ENCODE measurements at regions not wholly inside any gene's neighbourhood (a gene's known extent, or its start where the extent isn't known, plus 50 kb on each side); places are given as distances from the start of the nearest gene placed in this dataset.

DNA sequence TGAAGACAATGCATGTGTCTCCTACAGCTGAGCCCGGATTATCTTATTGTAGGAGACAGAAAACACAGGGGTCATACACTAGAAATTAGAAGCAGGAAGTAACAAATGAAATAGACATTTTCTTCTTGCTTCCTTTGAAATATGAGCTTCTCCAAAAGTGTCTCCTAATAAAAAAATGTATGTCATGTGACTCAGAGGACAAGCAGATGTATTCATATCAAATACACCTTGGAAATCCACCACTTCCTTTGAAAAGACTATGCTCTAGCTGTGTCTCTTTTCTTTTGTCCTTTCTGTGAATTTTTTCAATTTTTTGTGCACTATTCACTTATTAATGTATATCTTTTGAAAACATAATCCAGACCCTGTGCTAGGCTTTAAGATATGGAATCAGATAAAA lies 1906.2 kb downstream of the C4orf33 start:
- Histone ChIP-seq H3K36me3 (ENCODE audit: control insufficient read depth, insufficient read depth, low read length) (no peaks in the 10 kb centered on the region), H3K79me2 (ENCODE audit: control insufficient read depth, insufficient read depth, low read length) (no peaks in the 10 kb centered on the region), H3K9me1 (ENCODE audit: control insufficient read depth, insufficient read depth, low read length) (no peaks in the 10 kb centered on the region), H3K9me3 (replicated peaks; ENCODE audit: control insufficient read depth, insufficient read depth, low read depth, low read length) (no peaks in the 10 kb centered on the region), H4K20me1 (replicated peaks; ENCODE audit: control insufficient read depth, insufficient read depth, low read length) (no peaks in the 10 kb centered on the region), H3K27me3 (ENCODE audit: control insufficient read depth in 2 of 2, insufficient read depth in 2 of 2, low read length in 2 of 2) (no peaks in the 10 kb centered on the region), H3K4me2 (ENCODE audit: insufficient read depth, low read length) (no peak overlapping the region), H3K4me3 (no peak overlapping the region), H3K27ac (ENCODE audit: extremely low read depth, low read depth, low read length) (no peak overlapping the region), H3K4me1 (replicated peaks in 1 of 2; ENCODE audit: control insufficient read depth in 2 of 2, insufficient read depth in 2 of 2, low read length in 2 of 2) (no peaks in the 10 kb centered on the region), H3K9ac (ENCODE audit: insufficient read depth in 1 of 2, low read depth in 2 of 2, low read length in 2 of 2) (no peak overlapping the region), H2AFZ (ENCODE audit: low read depth, low read length) (no peak overlapping the region)
- POLR2A ChIA-PET: no interaction called here
- no peak for ATAC-seq
- 0% methylated on average over 1 of the region's 1 CpG for WGBS (ENCODE audit: insufficient coverage, low coverage, missing lambda C conversion rate)
- no peak for DNase-seq (ENCODE audit: extremely low read depth in 1 of 4, low spot score in 3 of 4)
- CTCF ChIA-PET (ENCODE audit: low intra/inter-chr PET ratio): no interaction called here
- in situ Hi-C loops (cut with MboI): no loop called here
- FAIRE-seq: no peak
- no TSS peak for BruUV-seq (replicated peaks)
- intact Hi-C loops (cut with micrococcal nuclease): no loop called here
- TF ChIP-seq PTBP1 (IDR thresholded peaks at IDR 0.05; ENCODE audit: low read depth, low read length): no peak
- TF ChIP-seq U2AF2 (optimal IDR thresholded peaks at IDR 0.05; ENCODE audit: low read depth, low read length): no peak
- TF ChIP-seq ZNF23 (CRISPR knock-in tag; IDR thresholded peaks at IDR 0.05): no peak
- TF ChIP-seq HNRNPL (IDR thresholded peaks at IDR 0.05; ENCODE audit: low read depth, low read length): no peak
- TF ChIP-seq TFE3 (CRISPR knock-in tag; IDR thresholded peaks at IDR 0.05): peak; percentile 44
- TF ChIP-seq ZNF274 (IDR thresholded peaks at IDR 0.05; ENCODE audit: borderline replicate concordance, low read depth, low read length): no peak

- H3K27me3 ChIP-seq (ENCODE audit: control insufficient read depth in 2 of 2, insufficient read depth in 2 of 2, low read length in 2 of 2): no peaks in the 10 kb centered on the region
- TF ChIP-seq CBFA2T3 (IDR thresholded peaks at IDR 0.05): no peak
- TF ChIP-seq, protein P1, sequence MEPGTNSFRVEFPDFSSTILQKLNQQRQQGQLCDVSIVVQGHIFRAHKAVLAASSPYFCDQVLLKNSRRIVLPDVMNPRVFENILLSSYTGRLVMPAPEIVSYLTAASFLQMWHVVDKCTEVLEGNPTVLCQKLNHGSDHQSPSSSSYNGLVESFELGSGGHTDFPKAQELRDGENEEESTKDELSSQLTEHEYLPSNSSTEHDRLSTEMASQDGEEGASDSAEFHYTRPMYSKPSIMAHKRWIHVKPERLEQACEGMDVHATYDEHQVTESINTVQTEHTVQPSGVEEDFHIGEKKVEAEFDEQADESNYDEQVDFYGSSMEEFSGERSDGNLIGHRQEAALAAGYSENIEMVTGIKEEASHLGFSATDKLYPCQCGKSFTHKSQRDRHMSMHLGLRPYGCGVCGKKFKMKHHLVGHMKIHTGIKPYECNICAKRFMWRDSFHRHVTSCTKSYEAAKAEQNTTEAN (CRISPR knock-in tag; IDR thresholded peaks at IDR 0.05): no peak
- no peak for TF ChIP-seq KDM4B (IDR thresholded peaks at IDR 0.05; ENCODE audit: borderline replicate concordance in 2 of 2, low read depth in 1 of 2)
- no peak for TF ChIP-seq ZBTB9 (CRISPR knock-in tag; IDR thresholded peaks at IDR 0.05)
- no peak for TF ChIP-seq MIER1 (IDR thresholded peaks at IDR 0.05; ENCODE audit: low read depth)
- TF ChIP-seq ZNF143 (CRISPR knock-in tag; IDR thresholded peaks at IDR 0.05): no peak
- no peak for TF ChIP-seq ZNF282 (CRISPR knock-in tag; IDR thresholded peaks at IDR 0.05)
Observed at GRCh38 chr4:131006388-131006787, 1910.4 kb downstream of the C4orf33 start.

More at GRCh38 chr4:131006388-131006787, 1910.4 kb downstream of the C4orf33 start:
- Histone ChIP-seq H2AFZ (ENCODE audit: low read depth, low read length) (no peak overlapping the region), H3K9me1 (ENCODE audit: control insufficient read depth, insufficient read depth, low read length) (no peaks in the 10 kb centered on the region), H3K4me3 (no peak overlapping the region), H3K9ac (ENCODE audit: insufficient read depth in 1 of 2, low read depth in 2 of 2, low read length in 2 of 2) (no peak overlapping the region), H4K20me1 (replicated peaks; ENCODE audit: control insufficient read depth, insufficient read depth, low read length) (no peaks in the 10 kb centered on the region), H3K4me1 (replicated peaks in 1 of 2; ENCODE audit: control insufficient read depth in 2 of 2, insufficient read depth in 2 of 2, low read length in 2 of 2) (no peaks in the 10 kb centered on the region), H3K36me3 (ENCODE audit: control insufficient read depth, insufficient read depth, low read length) (no peaks in the 10 kb centered on the region), H3K27ac (ENCODE audit: extremely low read depth, low read depth, low read length) (no peak overlapping the region), H3K9me3 (replicated peaks; ENCODE audit: control insufficient read depth, insufficient read depth, low read depth, low read length) (no peaks in the 10 kb centered on the region), H3K4me2 (ENCODE audit: insufficient read depth, low read length) (no peak overlapping the region), H3K79me2 (ENCODE audit: control insufficient read depth, insufficient read depth, low read length) (no peaks in the 10 kb centered on the region)
- 2% methylated on average over 6 of the region's 6 CpGs for WGBS (ENCODE audit: insufficient coverage, low coverage, missing lambda C conversion rate)
- DNase-seq (ENCODE audit: extremely low read depth in 1 of 4, low spot score in 3 of 4): no peak
- no peak for ATAC-seq
- CTCF ChIA-PET (ENCODE audit: low intra/inter-chr PET ratio): no interaction called here
- no TSS peak for BruUV-seq (replicated peaks)
- intact Hi-C loops (cut with micrococcal nuclease) (no loop called here), in situ Hi-C loops (cut with MboI) (no loop called here)
- no peak for FAIRE-seq
- POLR2A ChIA-PET: no interaction called here
